Upper lobe of left lung (tissue), 4 donors: ENCODE measurements at regions not wholly inside any gene's neighbourhood (a gene's known extent, or its start where the extent isn't known, plus 50 kb on each side); places are given as distances from the start of the nearest gene placed in this dataset.

Source experiments
- CTCF ChIP-seq, 6 experiments: fragments of 450-650 bp in 4 of 6; fragments of 200-600 bp in 2 of 6; sonication (generic) in 2 of 6; IDR thresholded peaks; one replicate each; pipeline ENCODE4 v1.5.1; 2016 to 2019; ENCODE audit warnings: antibody characterized with exemption in 6 of 6
- EP300 ChIP-seq, 4 donors: sonication (generic); formaldehyde crosslinking; IDR thresholded peaks; one replicate each; pipeline ENCODE4 v1.5.1; 2017; ENCODE audit warnings: antibody characterized with exemption in 4 of 4, control low read depth in 2 of 4
- POLR2A ChIP-seq, 4 donors: fragments of 450-650 bp; IDR thresholded peaks; one replicate each; pipeline ENCODE4 v1.5.1; 2016 to 2017; ENCODE audit warnings: antibody characterized with exemption in 4 of 4, mild to moderate bottlenecking in 2 of 4

- TF ChIP-seq CTCF (IDR thresholded peaks at IDR 0.05) = no peak
- no peak for TF ChIP-seq POLR2A (IDR thresholded peaks at IDR 0.05)
- TF ChIP-seq EP300 (IDR thresholded peaks at IDR 0.05) = no peak
These were observed 455.4 kb downstream of the KLF5 start for GRCh38 chr13:73514208-73514607.
